Effector CD4-positive, alpha-beta T cell (primary cell): ENCODE measurements at regions not wholly inside any gene's neighbourhood (a gene's known extent, or its start where the extent isn't known, plus 50 kb on each side); places are given as distances from the start of the nearest gene placed in this dataset.
"Not testable (repeated sequence)": the region's sequence is repeated elsewhere in the genome, so short reads cannot be mapped to it uniquely, and the experiment has no call there.

Source experiments
- DNase-seq: peaks from one replicate; pipeline ENCODE4 v3.0.0-alpha.2; 2020

- no peak for DNase-seq
Observed at GRCh38 chr10:7056216-7056615, 354.6 kb downstream of the SFMBT2 start.

GRCh38 chr10:7054915-7055314 lies 355.9 kb downstream of the SFMBT2 start:
- DNase-seq, result no peak

GRCh38 chr10:7053195-7053594 lies 357.6 kb downstream of the SFMBT2 start:
- no peak for DNase-seq

DNA sequence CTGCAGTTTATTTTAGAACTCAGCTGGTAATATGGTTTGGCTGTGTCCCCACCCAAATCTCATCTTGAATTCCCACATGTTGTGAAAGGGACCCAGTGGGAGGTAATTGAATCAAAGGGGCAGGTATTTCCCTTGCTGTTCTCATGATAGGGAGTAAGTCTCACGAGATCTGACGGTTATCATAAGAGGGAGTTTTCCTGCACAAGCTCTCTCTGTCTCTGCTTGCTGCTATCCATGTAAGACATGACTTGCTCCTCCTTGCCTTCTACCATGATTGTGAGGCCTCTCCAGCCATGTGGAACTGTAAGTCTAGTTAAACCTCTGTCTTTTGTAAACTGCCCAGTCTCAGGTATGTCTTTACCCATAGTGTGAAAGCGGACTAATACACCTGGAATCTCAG lies 360.8 kb downstream of the SFMBT2 start:
- not testable (repeated sequence) for DNase-seq

- no peak for DNase-seq
Observed at GRCh38 chr10:7048061-7048460, 362.8 kb downstream of the SFMBT2 start.

GRCh38 chr10:7046615-7047014 lies 364.2 kb downstream of the SFMBT2 start:
- DNase-seq, result no peak

- no peak for DNase-seq
Observed at GRCh38 chr10:7045891-7046599, 364.8 kb downstream of the SFMBT2 start.

DNA sequence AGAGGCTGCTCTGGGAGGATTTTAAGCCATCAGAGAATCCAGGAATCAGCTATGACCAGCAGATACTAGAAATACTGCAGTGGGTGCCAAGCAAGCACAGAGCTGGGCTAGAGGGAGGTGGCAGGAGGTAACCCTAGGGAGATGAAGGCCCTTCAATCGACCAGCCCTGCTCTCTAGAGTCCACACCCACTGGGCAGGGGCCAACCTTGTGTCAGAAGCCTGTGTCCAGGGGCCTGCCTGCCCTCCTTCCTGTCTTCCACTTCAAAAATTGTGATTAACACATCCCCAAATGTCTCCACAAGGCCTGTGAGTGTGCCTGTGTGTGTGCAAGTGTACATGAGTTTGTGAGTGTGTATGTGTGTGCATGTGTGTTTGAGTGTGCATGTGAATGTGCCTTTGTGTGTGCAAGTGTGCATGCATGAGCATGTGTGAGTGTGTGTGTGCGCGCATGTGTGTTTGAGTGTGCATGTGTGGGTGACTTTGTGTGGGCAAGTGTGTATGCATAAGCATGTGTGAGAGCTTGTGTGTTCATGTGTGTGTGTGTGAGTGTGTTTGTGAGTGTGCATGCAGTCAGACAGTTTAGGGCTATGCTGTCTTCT lies 367.7 kb downstream of the SFMBT2 start:
- no peak for DNase-seq

DNA sequence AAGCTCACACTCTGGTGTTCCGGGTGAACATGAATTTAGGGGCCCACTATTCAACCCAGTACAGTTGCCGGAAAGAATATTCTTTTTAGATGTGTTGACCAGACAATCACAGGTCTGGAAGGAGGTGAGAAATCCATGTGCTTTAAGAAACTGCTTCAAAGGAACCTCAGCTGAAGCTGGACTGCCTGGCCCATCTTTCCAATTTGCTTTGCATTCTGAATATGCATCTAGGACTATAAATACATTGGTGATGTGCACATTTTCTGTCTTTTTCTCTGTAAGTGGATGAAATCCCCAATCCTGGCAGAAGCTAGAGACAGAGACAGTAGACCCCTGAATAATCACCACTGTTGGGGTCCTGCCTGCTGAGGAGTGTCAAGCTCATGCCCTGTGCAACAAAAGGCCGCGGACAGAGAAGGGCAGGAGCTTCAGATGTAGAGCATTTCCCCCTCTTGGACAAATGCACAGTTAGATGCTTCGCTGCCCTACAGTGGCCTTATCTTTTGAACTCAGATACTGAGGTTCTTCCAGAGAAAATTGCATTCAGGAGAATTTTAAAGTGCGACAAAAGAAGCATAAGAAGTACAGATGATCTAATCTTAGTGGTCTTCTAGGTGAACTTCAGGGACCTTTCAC lies 368.3 kb downstream of the SFMBT2 start:
- DNase-seq, result no peak

DNA sequence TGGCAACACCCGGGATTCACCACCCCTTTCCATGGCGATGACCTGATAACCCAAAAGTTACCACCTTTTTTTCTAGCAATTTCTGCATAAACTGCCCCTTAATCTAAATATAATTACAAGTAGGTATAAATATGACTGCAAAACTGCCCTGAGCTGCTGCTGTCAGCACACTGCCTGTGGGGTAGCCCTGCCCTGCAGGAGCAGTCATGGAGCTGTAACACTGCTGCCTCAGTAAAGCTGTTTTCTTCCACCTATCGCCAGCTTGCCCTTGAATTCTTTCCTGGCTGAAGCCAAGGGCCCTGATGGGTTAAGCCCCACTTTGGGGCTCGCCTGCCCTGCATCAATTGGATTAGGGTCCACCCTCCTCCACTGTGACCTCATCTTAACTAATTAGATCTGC lies 368.8 kb downstream of the SFMBT2 start:
- DNase-seq, result no peak

DNA sequence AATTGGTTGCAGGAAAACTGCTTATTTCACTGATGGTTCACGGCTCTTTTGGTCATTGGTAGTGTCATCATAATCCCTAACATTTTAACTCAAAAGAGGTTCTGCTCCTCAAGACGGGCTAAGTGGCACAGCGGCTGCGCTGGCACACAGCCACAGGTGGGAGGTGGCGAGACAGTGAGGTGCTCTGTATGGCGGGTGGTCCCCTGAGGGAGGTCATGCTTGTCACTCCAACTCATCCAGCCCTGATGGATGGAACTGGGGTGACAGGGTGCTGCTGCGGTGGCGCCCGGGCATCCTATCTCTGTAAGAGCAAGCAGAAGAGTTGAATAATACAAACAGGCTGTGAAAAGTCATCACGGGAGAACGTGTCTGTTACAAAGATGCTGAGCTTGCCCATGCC lies 370.2 kb downstream of the SFMBT2 start:
- no peak for DNase-seq

DNA sequence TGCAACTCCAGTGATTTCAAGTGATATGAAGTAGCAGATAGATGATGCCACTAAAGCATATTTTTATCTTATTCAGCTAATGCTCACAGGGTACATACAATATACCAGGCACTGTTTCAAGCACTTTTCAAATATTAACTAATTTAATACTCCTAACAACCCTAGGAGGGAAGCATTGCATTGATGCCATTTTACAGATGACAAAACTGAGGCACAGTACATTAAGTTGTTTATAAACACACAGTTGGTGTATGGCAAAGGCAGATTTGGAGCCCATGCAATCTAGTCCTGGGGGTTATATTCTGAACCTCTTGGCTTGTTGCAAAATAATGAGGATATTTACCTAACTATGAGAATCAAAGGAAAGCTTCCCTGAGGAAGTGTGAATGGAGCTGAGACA lies 371.0 kb downstream of the SFMBT2 start:
- DNase-seq, result no peak

DNA sequence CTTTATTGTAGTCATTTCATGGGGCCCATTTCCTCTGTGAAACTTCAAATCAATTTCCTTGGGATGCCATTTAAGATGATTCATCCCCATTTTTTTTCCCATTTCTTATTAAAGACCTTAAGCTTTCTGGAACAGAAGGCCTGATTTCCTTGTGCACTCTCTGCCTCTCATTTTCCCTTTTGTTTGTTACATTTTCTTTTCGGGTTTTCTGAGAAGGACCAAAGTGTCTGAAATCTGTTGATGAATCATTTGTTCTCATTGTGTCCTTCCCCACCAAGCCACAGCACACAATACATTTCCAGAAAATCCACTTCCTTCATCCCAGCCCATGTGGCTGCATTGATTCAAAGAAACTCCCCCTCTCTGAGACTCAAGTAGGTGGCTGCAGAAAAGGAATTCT lies 372.4 kb downstream of the SFMBT2 start:
- no peak for DNase-seq

DNA sequence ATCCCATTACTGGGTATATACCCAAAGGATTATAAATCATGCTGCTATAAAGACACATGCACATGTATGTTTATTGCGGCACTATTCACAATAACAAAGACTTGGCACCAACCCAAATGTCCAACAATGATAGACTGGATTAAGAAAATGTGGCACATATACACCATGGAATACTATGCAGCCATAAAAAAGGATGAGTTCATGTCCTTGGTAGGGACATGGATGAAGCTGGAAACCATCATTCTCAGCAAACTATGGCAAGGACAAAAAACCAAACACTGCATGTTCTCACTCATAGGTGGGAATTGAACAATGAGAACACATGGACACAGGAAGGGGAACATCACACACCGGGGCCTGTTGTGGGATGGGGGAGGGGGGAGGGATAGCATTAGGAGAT lies 373.4 kb downstream of the SFMBT2 start:
- DNase-seq, result not testable (repeated sequence)

DNA sequence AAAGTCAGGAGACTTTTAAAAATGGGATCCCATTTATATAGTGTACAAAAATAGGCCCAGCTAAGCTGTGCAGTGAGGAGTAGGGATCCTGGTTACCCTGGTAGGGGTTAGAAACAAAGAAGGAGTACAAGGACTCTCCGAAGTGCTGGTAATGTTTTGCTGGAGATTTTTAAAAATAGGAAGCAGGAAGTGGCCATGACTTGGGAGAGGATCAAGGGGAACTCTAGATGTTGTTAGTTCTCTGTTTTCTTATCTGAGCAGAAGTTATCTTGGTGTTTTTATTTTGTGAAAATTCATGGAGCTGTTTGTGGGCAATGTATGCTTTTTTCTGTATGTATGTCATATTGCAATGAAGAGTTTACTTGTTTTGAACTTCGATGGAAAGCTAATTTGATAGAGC lies 373.9 kb downstream of the SFMBT2 start:
- no peak for DNase-seq

DNA sequence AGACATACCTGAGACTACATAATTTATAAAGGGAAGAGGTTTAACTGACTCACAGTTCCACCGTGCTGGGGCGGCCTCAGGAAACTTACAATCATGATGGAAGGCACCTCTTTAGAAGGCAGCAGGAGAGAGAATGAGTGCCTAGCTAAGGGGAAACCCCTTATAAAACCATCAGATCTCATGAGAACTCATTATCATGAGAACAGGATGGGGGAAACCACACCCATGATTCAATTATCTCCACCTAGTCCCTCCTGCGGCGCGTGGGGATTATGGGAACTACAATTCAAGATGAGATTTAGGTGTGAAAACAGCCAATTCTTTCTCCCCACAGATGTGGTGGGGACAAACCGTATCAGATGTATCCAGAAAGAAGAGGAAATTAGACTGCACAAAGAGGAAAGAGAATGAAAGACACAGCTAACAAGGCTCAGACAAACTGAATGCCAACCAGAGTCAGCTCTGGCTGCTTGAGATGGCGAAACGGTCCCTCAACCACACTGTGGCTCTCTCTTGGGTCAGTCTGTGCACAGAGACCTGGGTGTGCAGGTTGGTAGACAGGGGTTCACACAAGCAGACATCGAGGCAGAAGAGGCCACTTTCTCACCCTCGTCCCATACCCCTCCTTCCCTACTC lies 375.6 kb downstream of the SFMBT2 start:
- DNase-seq, result no peak

DNA sequence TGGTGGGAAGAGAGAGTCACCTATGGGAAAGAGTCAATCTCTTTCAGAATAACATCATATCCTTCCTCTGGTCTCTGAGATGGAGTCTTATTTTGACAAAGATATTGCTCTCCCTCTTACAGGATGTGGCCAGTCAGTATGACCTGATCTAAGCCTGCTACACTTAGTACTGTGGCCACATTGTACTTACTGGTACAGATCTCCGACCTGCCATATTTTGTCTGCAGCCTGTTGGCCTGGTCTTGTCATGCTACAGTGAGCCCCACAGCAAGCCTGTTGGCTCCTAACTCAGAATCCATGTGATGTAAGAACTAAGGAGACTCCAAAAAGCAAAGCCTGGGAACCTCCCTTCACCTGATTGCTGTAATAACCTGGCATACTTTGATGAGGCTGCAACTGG lies 377.8 kb downstream of the SFMBT2 start:
- no peak for DNase-seq

- no peak for DNase-seq
Observed at GRCh38 chr10:7030134-7030855, 380.5 kb downstream of the SFMBT2 start.

GRCh38 chr10:7029672-7030071 lies 381.2 kb downstream of the SFMBT2 start:
- no peak for DNase-seq

DNA sequence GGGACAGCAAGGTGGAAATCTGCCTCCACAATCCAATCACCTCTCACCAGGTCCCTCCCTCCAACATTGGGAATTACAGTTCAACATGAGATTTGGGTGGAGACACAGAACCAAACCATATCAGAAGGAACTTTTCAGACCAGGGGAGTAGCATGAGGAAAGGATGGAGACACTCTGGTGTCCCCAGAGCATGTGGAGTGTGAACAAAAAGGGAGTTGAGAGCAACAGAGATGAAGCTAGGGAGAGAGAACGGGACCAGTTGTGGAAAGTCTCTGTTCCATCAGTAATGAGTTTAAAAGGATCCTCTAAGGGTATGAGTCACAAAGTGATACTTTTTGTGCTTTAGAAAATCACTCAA lies 382.0 kb downstream of the SFMBT2 start:
- DNase-seq, result no peak

GRCh38 chr10:7027913-7028808 lies 382.7 kb downstream of the SFMBT2 start:
- no peak for DNase-seq

GRCh38 chr10:7027237-7027912 lies 383.5 kb downstream of the SFMBT2 start:
- DNase-seq, result no peak
